PC-9 (cell line): ENCODE measurements at regions not wholly inside any gene's neighbourhood (a gene's known extent, or its start where the extent isn't known, plus 50 kb on each side); places are given as distances from the start of the nearest gene placed in this dataset.

Experiments used
- EZH2 ChIP-seq: fragments of 200-600 bp; sonication (generic); IDR thresholded peaks from 2 replicates; pipeline ENCODE4 v1.8.0; 2017; ENCODE audit warnings: antibody characterized with exemption, low read depth
- TF ChIP-seq, protein P1 (sequence below): fragments of 200-600 bp; sonication (generic); conservative IDR thresholded peaks from 2 replicates; pipeline ENCODE4 v1.6.1; 2017; ENCODE audit warnings: mixed run types, antibody characterized with exemption, mild to moderate bottlenecking, moderate library complexity

DNA sequence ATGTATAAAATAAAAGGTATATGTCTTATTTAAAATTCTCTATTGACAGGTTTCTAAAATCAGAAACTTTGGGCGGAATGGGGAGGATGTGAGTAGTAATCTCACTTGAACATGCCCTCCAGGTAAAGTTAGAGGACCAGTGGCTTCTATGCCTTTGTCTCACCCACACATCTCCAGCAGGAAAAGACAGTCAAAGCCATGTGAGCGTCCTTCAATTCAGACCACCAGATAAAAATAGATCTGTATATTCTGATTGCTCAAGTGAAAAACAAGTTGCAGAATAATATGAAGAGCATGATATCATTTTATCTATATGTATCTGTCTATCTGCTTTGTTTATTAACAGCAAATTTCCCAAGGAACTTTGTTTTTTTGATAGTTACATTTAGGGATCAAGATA is 152.2 kb downstream of the TMCO5A start:
- TF ChIP-seq, protein P1, sequence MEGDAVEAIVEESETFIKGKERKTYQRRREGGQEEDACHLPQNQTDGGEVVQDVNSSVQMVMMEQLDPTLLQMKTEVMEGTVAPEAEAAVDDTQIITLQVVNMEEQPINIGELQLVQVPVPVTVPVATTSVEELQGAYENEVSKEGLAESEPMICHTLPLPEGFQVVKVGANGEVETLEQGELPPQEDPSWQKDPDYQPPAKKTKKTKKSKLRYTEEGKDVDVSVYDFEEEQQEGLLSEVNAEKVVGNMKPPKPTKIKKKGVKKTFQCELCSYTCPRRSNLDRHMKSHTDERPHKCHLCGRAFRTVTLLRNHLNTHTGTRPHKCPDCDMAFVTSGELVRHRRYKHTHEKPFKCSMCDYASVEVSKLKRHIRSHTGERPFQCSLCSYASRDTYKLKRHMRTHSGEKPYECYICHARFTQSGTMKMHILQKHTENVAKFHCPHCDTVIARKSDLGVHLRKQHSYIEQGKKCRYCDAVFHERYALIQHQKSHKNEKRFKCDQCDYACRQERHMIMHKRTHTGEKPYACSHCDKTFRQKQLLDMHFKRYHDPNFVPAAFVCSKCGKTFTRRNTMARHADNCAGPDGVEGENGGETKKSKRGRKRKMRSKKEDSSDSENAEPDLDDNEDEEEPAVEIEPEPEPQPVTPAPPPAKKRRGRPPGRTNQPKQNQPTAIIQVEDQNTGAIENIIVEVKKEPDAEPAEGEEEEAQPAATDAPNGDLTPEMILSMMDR = no peak
- no peak for TF ChIP-seq EZH2
